HEK293 (cell line): ENCODE measurements at regions not wholly inside any gene's neighbourhood (a gene's known extent, or its start where the extent isn't known, plus 50 kb on each side); places are given as distances from the start of the nearest gene placed in this dataset.
A peak's percentile ranks its signal among the peaks of the same experiment; 100 is the strongest.

Source experiments
- CTCF ChIA-PET: fragments of 350-600 bp; formaldehyde crosslinking; extraction: SDS; loops from one replicate; lab custom pipeline; 2021; ENCODE audit warnings: antibody characterized with exemption; lab: Yijun Ruan, JAX
- POLR2A ChIA-PET: fragments of 300-600 bp; formaldehyde crosslinking; extraction: SDS; loops from one replicate; lab custom pipeline; 2020; ENCODE audit warnings: antibody characterized with exemption, inconsistent platforms; lab: Yijun Ruan, JAX
- H3K27ac ChIP-seq: fragments of 200-500 bp; sonication (Bioruptor generic); 2 replicates; pipeline ENCODE4 v1.5.1; 2014; ENCODE audit warnings: low read depth, low read length, control low read depth, inconsistent platforms; ENCODE audit errors: extremely low read depth
- H3K36me3 ChIP-seq, 2 experiments: fragments of 200-500 bp in 1 of 2; sonication (Bioruptor generic) in 1 of 2; 1 replicate in 1 of 2; 2 replicates in 1 of 2; pipeline ENCODE4 v1.5.1; 2014 to 2017; ENCODE audit warnings: inconsistent platforms in 2 of 2, low read length in 2 of 2; ENCODE audit not compliant: control insufficient read depth in 2 of 2, insufficient read depth in 1 of 2
- H3K4me1 ChIP-seq: fragments of 200-500 bp; sonication (Bioruptor generic); 2 replicates; pipeline ENCODE4 v1.5.1; 2014; ENCODE audit warnings: mild to moderate bottlenecking, low read length, inconsistent platforms; ENCODE audit not compliant: control insufficient read depth, insufficient read depth
- H3K4me3 ChIP-seq: 2 replicates; pipeline ENCODE4 v1.5.1; 2011; ENCODE audit warnings: low read depth, mild to moderate bottlenecking, control low read depth, low read length, moderate library complexity
- H3K9me3 ChIP-seq: fragments of 200-500 bp; sonication (Bioruptor generic); 2 replicates; pipeline ENCODE4 v1.5.1; 2014; ENCODE audit warnings: low read depth, low read length, inconsistent platforms; ENCODE audit not compliant: control insufficient read depth, insufficient read depth
- BCL6B ChIP-seq: fragments of 450-650 bp; formaldehyde crosslinking; IDR thresholded peaks from 2 replicates; pipeline ENCODE4 v1.5.1; 2017; ENCODE audit warnings: missing biosample characterization, missing genetic modification characterization
- EGR2 ChIP-seq: fragments of 450-650 bp; formaldehyde crosslinking; IDR thresholded peaks from 2 replicates; pipeline ENCODE4 v1.5.1; 2016; ENCODE audit warnings: low read depth, missing biosample characterization, missing genetic modification characterization
- ELK4 ChIP-seq: IDR thresholded peaks from 2 replicates; pipeline ENCODE4 v1.6.1; 2011; ENCODE audit warnings: mild to moderate bottlenecking, low read depth, low read length, borderline replicate concordance
- GLI4 ChIP-seq: fragments of 450-650 bp; formaldehyde crosslinking; IDR thresholded peaks from 2 replicates; pipeline ENCODE4 v1.5.1; 2016; ENCODE audit warnings: missing biosample characterization, missing genetic modification characterization
- KLF7 ChIP-seq: fragments of 450-650 bp; formaldehyde crosslinking; IDR thresholded peaks from 2 replicates; pipeline ENCODE4 v1.5.1; 2016; ENCODE audit warnings: missing biosample characterization, missing genetic modification characterization, borderline replicate concordance
- PRDM4 ChIP-seq: fragments of 450-650 bp; formaldehyde crosslinking; IDR thresholded peaks from 2 replicates; pipeline ENCODE4 v1.5.1; 2017; ENCODE audit warnings: missing biosample characterization, missing genetic modification characterization
- REST ChIP-seq: fragments of 450-650 bp; formaldehyde crosslinking; IDR thresholded peaks from 2 replicates; pipeline ENCODE4 v1.5.1; 2016; ENCODE audit warnings: missing biosample characterization, missing genetic modification characterization
- SETDB1 ChIP-seq: IDR thresholded peaks from one replicate; pipeline ENCODE4 v1.6.1; 2017; ENCODE audit warnings: mild to moderate bottlenecking, low read length, moderate library complexity, mixed read lengths; ENCODE audit not compliant: insufficient read length
- ZFHX2 ChIP-seq: fragments of 450-650 bp; formaldehyde crosslinking; conservative IDR thresholded peaks from 2 replicates; pipeline ENCODE4 v1.5.1; 2016; ENCODE audit warnings: missing biosample characterization, missing genetic modification characterization
- ZNF10 ChIP-seq: fragments of 450-650 bp; formaldehyde crosslinking; IDR thresholded peaks from 2 replicates; pipeline ENCODE4 v1.5.1; 2017; ENCODE audit warnings: missing biosample characterization, missing genetic modification characterization
- ZNF132 ChIP-seq: fragments of 450-650 bp; formaldehyde crosslinking; IDR thresholded peaks from 2 replicates; pipeline ENCODE4 v1.5.1; 2017; ENCODE audit warnings: missing biosample characterization, missing genetic modification characterization, borderline replicate concordance
- ZNF157 ChIP-seq: fragments of 450-650 bp; formaldehyde crosslinking; IDR thresholded peaks from 2 replicates; pipeline ENCODE4 v1.5.1; 2016; ENCODE audit warnings: missing biosample characterization, missing genetic modification characterization
- ZNF16 ChIP-seq: fragments of 450-650 bp; formaldehyde crosslinking; IDR thresholded peaks from 2 replicates; pipeline ENCODE4 v1.5.1; 2016; ENCODE audit warnings: low read depth, missing biosample characterization, missing genetic modification characterization
- ZNF221 ChIP-seq: fragments of 450-650 bp; formaldehyde crosslinking; IDR thresholded peaks from 2 replicates; pipeline ENCODE4 v1.5.1; 2017; ENCODE audit warnings: missing biosample characterization, missing genetic modification characterization, borderline replicate concordance
- ZNF37A ChIP-seq: fragments of 450-650 bp; IDR thresholded peaks from 2 replicates; pipeline ENCODE4 v1.5.1; 2018; ENCODE audit warnings: missing biosample characterization, missing genetic modification characterization
- ZNF394 ChIP-seq: fragments of 450-650 bp; formaldehyde crosslinking; IDR thresholded peaks from 2 replicates; pipeline ENCODE4 v1.5.1; 2016; ENCODE audit warnings: missing biosample characterization, missing genetic modification characterization, mild to moderate bottlenecking, moderate library complexity, borderline replicate concordance
- ZNF48 ChIP-seq: fragments of 450-650 bp; formaldehyde crosslinking; IDR thresholded peaks from 2 replicates; pipeline ENCODE4 v1.5.1; 2016; ENCODE audit warnings: missing biosample characterization, missing genetic modification characterization
- ZNF514 ChIP-seq: fragments of 450-650 bp; formaldehyde crosslinking; IDR thresholded peaks from 2 replicates; pipeline ENCODE4 v1.5.1; 2016; ENCODE audit warnings: missing biosample characterization, missing genetic modification characterization
- ZNF549 ChIP-seq: fragments of 450-650 bp; IDR thresholded peaks from 2 replicates; pipeline ENCODE4 v1.5.1; 2018; ENCODE audit warnings: missing biosample characterization, missing genetic modification characterization, mild to moderate bottlenecking, inconsistent platforms, moderate library complexity
- ZNF558 ChIP-seq: fragments of 450-650 bp; formaldehyde crosslinking; IDR thresholded peaks from 2 replicates; pipeline ENCODE4 v1.5.1; 2016; ENCODE audit warnings: missing biosample characterization, missing genetic modification characterization
- ZNF580 ChIP-seq: fragments of 450-650 bp; formaldehyde crosslinking; IDR thresholded peaks from 2 replicates; pipeline ENCODE4 v1.5.1; 2016; ENCODE audit warnings: missing biosample characterization, missing genetic modification characterization
- ZNF626 ChIP-seq: fragments of 450-650 bp; sonication (Bioruptor Pico); formaldehyde crosslinking; IDR thresholded peaks from 2 replicates; pipeline ENCODE4 v1.5.1; 2018; ENCODE audit warnings: missing biosample characterization, missing genetic modification characterization, inconsistent platforms
- ZNF670 ChIP-seq: fragments of 450-650 bp; formaldehyde crosslinking; IDR thresholded peaks from 2 replicates; pipeline ENCODE4 v1.5.1; 2016; ENCODE audit warnings: missing biosample characterization, missing genetic modification characterization, low read depth

GRCh38 chr2:152961351-152961750 is 242.9 kb downstream of the ARL6IP6 start (continued):
- TF ChIP-seq ZNF48 (tag by site-specific recombination) (no peak), BCL6B (tag by site-specific recombination) (no peak), ZNF580 (tag by site-specific recombination) (no peak), ZNF514 (tag by site-specific recombination) (no peak), ZFHX2 (tag by site-specific recombination) (no peak)

GRCh38 chr2:152950126-152950525 is 231.7 kb downstream of the ARL6IP6 start:
- no peaks in the 10 kb centered on the region for H3K36me3 ChIP-seq
- CTCF ChIA-PET = no interaction called here
- POLR2A ChIA-PET = no interaction called here

GRCh38 chr2:152944099-152944498 is 225.7 kb downstream of the ARL6IP6 start:
- TF ChIP-seq ZNF16 = no peak
- no peak for TF ChIP-seq GLI4
- no peak for TF ChIP-seq ZNF37A (tag by site-specific recombination)
- no peak for TF ChIP-seq KLF7 (tag by site-specific recombination)
- TF ChIP-seq ZNF394 (tag by site-specific recombination) = no peak
- TF ChIP-seq ZNF157 = no peak
- TF ChIP-seq EGR2 (tag by site-specific recombination) = no peak
- TF ChIP-seq ZNF132 = no peak
- no peak for TF ChIP-seq ELK4
- no peak for TF ChIP-seq PRDM4
- TF ChIP-seq ZNF10 (tag by site-specific recombination) = no peak
- no peak for TF ChIP-seq ZNF670 (tag by site-specific recombination)
- no peak for TF ChIP-seq ZNF626
- CTCF ChIA-PET = interaction anchor here (0.6 to 1.0 kb wide), 2 partner anchors 18 to 391 kb away, joined by 3 to 6 read pairs; no protein-coding TSS in a partner anchor
- Histone ChIP-seq H3K4me1 (no peaks in the 10 kb centered on the region), H3K9me3 (no peaks in the 10 kb centered on the region), H3K36me3 (no peaks in the 10 kb centered on the region), H3K4me3 (no peak overlapping the region), H3K27ac (no peak overlapping the region)
- POLR2A ChIA-PET = no interaction called here

More at GRCh38 chr2:152950126-152950525, 231.7 kb downstream of the ARL6IP6 start:
- Histone ChIP-seq H3K4me1 (no peaks in the 10 kb centered on the region), H3K27ac (no peak overlapping the region), H3K9me3 (no peaks in the 10 kb centered on the region), H3K4me3 (no peak overlapping the region)
- TF ChIP-seq ZNF558 (tag by site-specific recombination) (no peak), ZNF157 (no peak), ZNF221 (tag by site-specific recombination) (no peak), REST (tag by site-specific recombination) (peak; percentile 91), SETDB1 (no peak), ZNF549 (tag by site-specific recombination) (no peak)
